H1 (cell line): ENCODE measurements at regions not wholly inside any gene's neighbourhood (a gene's known extent, or its start where the extent isn't known, plus 50 kb on each side); places are given as distances from the start of the nearest gene placed in this dataset.
A peak's percentile ranks its signal among the peaks of the same experiment; 100 is the strongest.

Experiments used
- CTCF ChIA-PET: fragments of 300-600 bp; sonication (Branson Sonifier 250); formaldehyde crosslinking; loops from one replicate; lab custom pipeline; 2021; ENCODE audit not compliant: partially characterized antibody; lab: Charles Lee
- POLR2A ChIA-PET: fragments of 300-600 bp; sonication (Branson Sonifier 250); formaldehyde crosslinking; loops from one replicate; lab custom pipeline; 2021; ENCODE audit warnings: inconsistent platforms; ENCODE audit not compliant: partially characterized antibody; lab: Charles Lee
- DNase-seq, 2 experiments: peaks; one replicate each; pipeline versions ENCODE4 v3.0.0 to v3.0.0-alpha.2; 2010 to 2022; ENCODE audit warnings: low spot score in 2 of 2, low read depth in 1 of 2, mixed read lengths in 1 of 2
- FAIRE-seq: peaks from 2 replicates; lab custom pipeline; 2011; peaks lifted over from hg19 to GRCh38; lab: Jason Lieb, UNC
- H2AFZ ChIP-seq: 2 replicates; pipeline ENCODE4 v1.8.1; 2012; ENCODE audit warnings: low read length, inconsistent platforms
- H2AK5ac ChIP-seq: 2 replicates; pipeline ENCODE4 v1.6.1; 2013; ENCODE audit warnings: low read depth, low read length
- H2BK120ac ChIP-seq: replicated peaks from 2 replicates; pipeline ENCODE3; 2013; ENCODE audit warnings: low read depth, low read length, inconsistent platforms
- H2BK12ac ChIP-seq: 2 replicates; pipeline ENCODE4 v1.6.1; 2013; ENCODE audit warnings: low read depth, low read length
- H2BK15ac ChIP-seq: 2 replicates; pipeline ENCODE4 v1.6.1; 2013; ENCODE audit warnings: low read length
- H2BK20ac ChIP-seq: 2 replicates; pipeline ENCODE4 v1.6.1; 2013; ENCODE audit warnings: low read length
- H2BK5ac ChIP-seq: 2 replicates; pipeline ENCODE4 v1.6.1; 2013; ENCODE audit warnings: low read depth, low read length
- H3K14ac ChIP-seq: 2 replicates; pipeline ENCODE4 v1.6.1; 2013; ENCODE audit warnings: inconsistent platforms; ENCODE audit not compliant: insufficient read length
- H3K18ac ChIP-seq: 2 replicates; pipeline ENCODE4 v1.6.1; 2013; ENCODE audit warnings: low read length; ENCODE audit errors: extremely low read depth
- H3K23ac ChIP-seq: 2 replicates; pipeline ENCODE4 v1.6.1; 2013; ENCODE audit warnings: inconsistent platforms; ENCODE audit not compliant: insufficient read length
- H3K23me2 ChIP-seq: 2 replicates; pipeline ENCODE4 v1.6.1; 2013; ENCODE audit warnings: low read depth, low read length
- H3K27ac ChIP-seq: 2 replicates; pipeline ENCODE4 v1.6.1; 2011; ENCODE audit warnings: low read depth, low read length, inconsistent platforms
- H3K27me3 ChIP-seq, 4 experiments: replicated peaks in 1 of 4; 1 replicate in 1 of 4; 2 replicates in 3 of 4; pipeline versions ENCODE4 v1.6.1 to v1.8.1; 2011 to 2013; ENCODE audit warnings: low read length in 3 of 4, mild to moderate bottlenecking in 3 of 4, inconsistent platforms in 2 of 4, mixed read lengths in 2 of 4, moderate library complexity in 1 of 4; ENCODE audit not compliant: control insufficient read depth in 3 of 4, insufficient read depth in 3 of 4; ENCODE audit errors: extremely low read depth in 1 of 4
- H3K36me3 ChIP-seq, 4 experiments: 2 replicates each; pipeline versions ENCODE4 v1.6.1 to v1.8.1; 2011 to 2013; ENCODE audit warnings: mild to moderate bottlenecking in 4 of 4, low read length in 3 of 4, moderate library complexity in 2 of 4, control low read depth in 1 of 4, inconsistent platforms in 1 of 4; ENCODE audit not compliant: insufficient read depth in 4 of 4, control insufficient read depth in 2 of 4
- H3K4ac ChIP-seq: replicated peaks from 2 replicates; pipeline ENCODE3; 2013; ENCODE audit warnings: low read length, low read depth, mixed read lengths, inconsistent platforms; ENCODE audit not compliant: insufficient read length
- H3K4me1 ChIP-seq, 4 experiments: replicated peaks in 1 of 4; 1 replicate in 1 of 4; 2 replicates in 3 of 4; pipeline versions ENCODE4 v1.6.1 to v1.8.1; 2011 to 2013; ENCODE audit warnings: low read length in 3 of 4, inconsistent platforms in 2 of 4, mixed read lengths in 1 of 4; ENCODE audit not compliant: insufficient read depth in 4 of 4, control insufficient read depth in 3 of 4
- H3K4me2 ChIP-seq, 2 experiments: 2 replicates each; pipeline versions ENCODE4 v1.6.1 to v1.8.1; 2011 to 2013; ENCODE audit warnings: low read depth in 2 of 2, low read length in 2 of 2, control low read depth in 1 of 2, inconsistent platforms in 1 of 2, mild to moderate bottlenecking in 1 of 2; ENCODE audit not compliant: insufficient read depth in 1 of 2
- H3K4me3 ChIP-seq, 4 experiments: fragments of 200-600, 300-600 bp in 1 of 4; sonication (generic), shearing (Covaris generic), sonication (Bioruptor Twin) in 1 of 4; 2 replicates each; pipeline versions ENCODE4 v1.5.1 to v1.8.1; 2011 to 2016; ENCODE audit warnings: low read length in 4 of 4, low read depth in 3 of 4, control low read depth in 2 of 4, inconsistent platforms in 2 of 4, mild to moderate bottlenecking in 2 of 4, mixed read lengths in 1 of 4, moderate library complexity in 1 of 4; ENCODE audit not compliant: insufficient read depth in 2 of 4; ENCODE audit errors: extremely low read depth in 1 of 4
- H3K56ac ChIP-seq: replicated peaks from 2 replicates; pipeline ENCODE3; 2013; ENCODE audit warnings: low read depth, mild to moderate bottlenecking, mixed read lengths, low read length, inconsistent platforms; ENCODE audit not compliant: insufficient read length
- H3K79me1 ChIP-seq: 2 replicates; pipeline ENCODE4 v1.6.1; 2013; ENCODE audit warnings: low read depth, low read length, control low read depth
- H3K79me2 ChIP-seq, 2 experiments: 2 replicates each; pipeline versions ENCODE4 v1.6.1 to v1.8.1; 2012 to 2013; ENCODE audit warnings: low read length in 2 of 2, mild to moderate bottlenecking in 2 of 2, inconsistent platforms in 1 of 2; ENCODE audit not compliant: insufficient read depth in 2 of 2, control insufficient read depth in 1 of 2
- H3K9ac ChIP-seq, 4 experiments: replicated peaks in 1 of 4; 1 replicate in 1 of 4; 2 replicates in 3 of 4; pipeline versions ENCODE4 v1.6.1 to v1.8.1; 2011 to 2013; ENCODE audit warnings: low read depth in 3 of 4, low read length in 3 of 4, control low read depth in 2 of 4, mild to moderate bottlenecking in 2 of 4, moderate library complexity in 2 of 4, inconsistent platforms in 1 of 4; ENCODE audit errors: extremely low read depth in 1 of 4
- H3K9me3 ChIP-seq, 2 experiments: 2 replicates each; pipeline versions ENCODE4 v1.6.1 to v1.8.1; 2012 to 2013; ENCODE audit warnings: mild to moderate bottlenecking in 2 of 2, moderate library complexity in 2 of 2, control low read depth in 1 of 2, inconsistent platforms in 1 of 2, low read depth in 1 of 2, low read length in 1 of 2, mixed read lengths in 1 of 2; ENCODE audit not compliant: insufficient read depth in 2 of 2
- H4K20me1 ChIP-seq, 2 experiments: replicated peaks in 1 of 2; 2 replicates each; pipeline versions ENCODE3 to v1.8.1; 2011 to 2013; ENCODE audit warnings: inconsistent platforms in 2 of 2, low read length in 2 of 2, mild to moderate bottlenecking in 1 of 2; ENCODE audit not compliant: insufficient read depth in 2 of 2, control insufficient read depth in 1 of 2
- H4K5ac ChIP-seq: 2 replicates; pipeline ENCODE4 v1.6.1; 2013; ENCODE audit warnings: low read length, low read depth, mixed read lengths, inconsistent platforms; ENCODE audit not compliant: insufficient read length
- H4K8ac ChIP-seq: 2 replicates; pipeline ENCODE4 v1.8.0; 2013; ENCODE audit warnings: mild to moderate bottlenecking, moderate library complexity, low read length, inconsistent platforms; ENCODE audit not compliant: insufficient read depth; ENCODE audit errors: extremely low read depth
- H4K91ac ChIP-seq: replicated peaks from 2 replicates; pipeline ENCODE3; 2013; ENCODE audit warnings: low read length, mixed read lengths, inconsistent platforms; ENCODE audit not compliant: insufficient read length
- BACH1 ChIP-seq: IDR thresholded peaks from 2 replicates; pipeline ENCODE4 v1.6.1; 2012; ENCODE audit warnings: low read length, improper control_type of control experiment
- CBX8 ChIP-seq: fragments of 300-800, 300-1000 bp; sonication (generic); IDR thresholded peaks from 2 replicates; pipeline ENCODE4 v1.7.1; 2016; ENCODE audit warnings: low read depth, low read length, borderline replicate concordance
- EGR1 ChIP-seq: IDR thresholded peaks from 2 replicates; pipeline ENCODE4 v1.6.1; 2011; ENCODE audit warnings: low read depth, low read length, borderline replicate concordance
- PHF8 ChIP-seq: fragments of 200-600 bp; sonication (generic); conservative IDR thresholded peaks from 2 replicates; pipeline ENCODE4 v1.7.1; 2012; ENCODE audit warnings: low read depth, mild to moderate bottlenecking, inconsistent platforms, low read length, moderate library complexity
- RNF2 ChIP-seq: fragments of 200-900, 300-1000 bp; sonication (generic); IDR thresholded peaks from 2 replicates; pipeline ENCODE4 v1.7.1; 2016; ENCODE audit warnings: borderline replicate concordance, low read depth, mild to moderate bottlenecking, antibody characterized with exemption, low read length; ENCODE audit not compliant: poor library complexity, severe bottlenecking; ENCODE audit errors: missing control alignments
- SP1 ChIP-seq: IDR thresholded peaks from 2 replicates; pipeline ENCODE4 v1.6.1; 2011; ENCODE audit warnings: low read depth, low read length
- SUZ12 ChIP-seq: fragments of 200-600 bp; sonication (generic); IDR thresholded peaks from 2 replicates; pipeline ENCODE4 v1.6.1; 2012; ENCODE audit warnings: mild to moderate bottlenecking, inconsistent platforms, low read length, moderate library complexity, mixed read lengths
- TAF7 ChIP-seq: optimal IDR thresholded peaks from 2 replicates; pipeline ENCODE3; 2011; ENCODE audit warnings: low read depth, mild to moderate bottlenecking, inconsistent platforms, low read length, moderate library complexity, borderline replicate concordance
- TBP ChIP-seq: IDR thresholded peaks from 2 replicates; pipeline ENCODE4 v1.6.1; 2011; ENCODE audit warnings: low read depth, low read length, improper control_type of control experiment
- YY1 ChIP-seq: IDR thresholded peaks from 2 replicates; pipeline ENCODE4 v1.6.1; 2011; ENCODE audit warnings: low read depth, mild to moderate bottlenecking, low read length
- WGBS, 2 experiments: shearing (Covaris generic) in 1 of 2; methylation state at CpG; one replicate each; pipeline versions ENCODE4 v1.1.6 to v1.1.7; 2013 to 2015; ENCODE audit warnings: low lambda C conversion rate in 2 of 2, mixed read lengths in 2 of 2, inconsistent platforms in 1 of 2, low coverage in 1 of 2, missing lambda C conversion rate in 1 of 2; ENCODE audit not compliant: insufficient replicate concordance in 2 of 2, insufficient coverage in 1 of 2, insufficient read length in 1 of 2; ENCODE audit errors: extremely low coverage in 1 of 2, missing lambda C conversion rate in 1 of 2; 5-methylcytosine and 5-hydroxymethylcytosine counted together
- TF ChIP-seq, protein P1 (sequence below): IDR thresholded peaks from 2 replicates; pipeline ENCODE4 v1.6.1; 2012; ENCODE audit warnings: inconsistent platforms

DNA sequence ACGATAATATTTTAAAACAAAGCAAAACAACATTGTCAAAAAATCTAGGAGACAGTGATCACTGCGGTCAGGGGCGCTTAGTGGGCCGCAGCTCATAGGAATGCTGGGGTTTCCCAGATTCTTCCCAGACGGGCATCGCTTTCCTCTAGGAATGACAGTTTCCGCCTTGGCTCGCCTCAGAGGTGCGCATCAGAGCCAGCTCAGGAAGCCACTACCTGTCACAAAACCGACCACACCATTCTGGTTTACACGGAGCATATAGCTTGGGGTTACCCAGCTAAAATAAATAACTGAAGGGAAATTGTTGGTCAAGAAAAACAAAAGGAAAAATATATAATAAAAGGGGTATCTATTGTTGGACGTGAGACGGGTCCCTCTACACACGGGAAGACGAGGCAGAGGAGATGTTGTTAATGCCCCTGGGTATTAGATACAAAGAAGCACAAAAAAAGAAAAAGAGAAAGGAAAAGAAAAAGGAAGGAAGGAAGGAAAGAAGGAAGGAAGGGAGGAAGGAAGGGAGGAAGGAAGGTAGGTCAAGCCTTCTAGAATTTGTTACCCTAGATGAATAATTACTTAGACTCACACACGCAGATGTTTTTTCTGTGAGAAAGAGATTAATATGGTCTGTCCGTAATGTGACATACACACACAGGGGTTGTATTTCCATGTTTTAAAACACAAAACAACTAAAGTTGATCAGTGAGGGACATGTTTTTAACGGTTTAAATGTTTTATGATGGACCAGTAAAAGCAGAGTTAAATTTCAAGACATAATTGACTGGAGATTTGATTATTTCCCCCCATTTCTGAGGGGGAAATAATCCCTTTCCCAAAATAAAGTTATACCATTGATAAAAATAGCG lies 292.4 kb upstream of the NFE2L3 start:
- POLR2A ChIA-PET, result no interaction called here
- TF ChIP-seq EGR1 (no peak), YY1 (no peak), SP1 (no peak), BACH1 (no peak), TBP (no peak), CBX8 (peak; percentile 75; the same call in 1 of the 2 replicates), TAF7 (no peak), RNF2 (peak; percentile 64), PHF8 (no peak), SUZ12 (no peak)
- TF ChIP-seq, protein P1, sequence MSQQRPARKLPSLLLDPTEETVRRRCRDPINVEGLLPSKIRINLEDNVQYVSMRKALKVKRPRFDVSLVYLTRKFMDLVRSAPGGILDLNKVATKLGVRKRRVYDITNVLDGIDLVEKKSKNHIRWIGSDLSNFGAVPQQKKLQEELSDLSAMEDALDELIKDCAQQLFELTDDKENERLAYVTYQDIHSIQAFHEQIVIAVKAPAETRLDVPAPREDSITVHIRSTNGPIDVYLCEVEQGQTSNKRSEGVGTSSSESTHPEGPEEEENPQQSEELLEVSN, result no peak

More for the DNA sequence above, 292.4 kb upstream of the NFE2L3 start:
- Histone ChIP-seq H3K56ac (no peak overlapping the region), H2BK120ac (no peak overlapping the region), H3K14ac (no peak overlapping the region), H3K4me2 (peak overlapping the region; percentile 91 to 92; a peak in 3 of 4 replicates), H3K36me3 (no peaks in the 10 kb centered on the region; a peak in 1 of 8 replicates), H3K79me2 (no peaks in the 10 kb centered on the region), H3K79me1 (no peaks in the 10 kb centered on the region), H3K27me3 (peaks cover 33 to 62% (median 50%) of the 10 kb centered on the region in 4 experiments; a peak in 6 of 7 replicates), H3K9me3 (no peaks in the 10 kb centered on the region), H2BK20ac (no peak overlapping the region), H3K4me3 (peak overlapping the region in 2 of 4 experiments; percentile 12 to 66; a peak in 4 of 8 replicates), H2AK5ac (no peak overlapping the region), H2BK5ac (no peak overlapping the region), H4K20me1 (peaks cover 5 to 8% of the 10 kb centered on the region in 2 experiments), H4K5ac (no peak overlapping the region), H3K4ac (no peak overlapping the region), H2BK12ac (no peak overlapping the region; the same call in 1 of the 2 replicates), H3K27ac (no peak overlapping the region), H3K4me1 (peaks cover 7 to 15% (median 9%) of the 10 kb centered on the region in 4 experiments), H3K18ac (no peak overlapping the region), H4K91ac (no peak overlapping the region), H2AFZ (no peak overlapping the region), H2BK15ac (no peak overlapping the region), H3K9ac (no peak overlapping the region), H4K8ac (no peak overlapping the region; the same call in 1 of the 2 replicates), H3K23ac (no peak overlapping the region), H3K23me2 (peaks cover 6% of the 10 kb centered on the region)
- DNase-seq (peak in 1 of 2 experiments; percentile 51), FAIRE-seq (no peak)
- 15% methylated on average over 19 of the region's 19 CpGs; no CpG with 5 or more reads in 1 of the 2 experiments for WGBS, 2 experiments
- CTCF ChIA-PET, result no interaction called here
